Spleen (tissue), 11 donors: ENCODE measurements at regions not wholly inside any gene's neighbourhood (a gene's known extent, or its start where the extent isn't known, plus 50 kb on each side); places are given as distances from the start of the nearest gene placed in this dataset.
A peak's percentile ranks its signal among the peaks of the same experiment; 100 is the strongest.

Source experiments
- DNase-seq: peaks from one replicate; pipeline ENCODE4 v3.0.0-alpha.2; 2020
- H3K27ac ChIP-seq, 8 donors: fragments of 200-600 bp; sonication (generic) in 7 of 8; 1 replicate in 4 of 8; 2 replicates in 4 of 8; pipeline versions ENCODE4 v1.5.0 to v1.8.0; 2016 to 2021; ENCODE audit warnings: inconsistent platforms in 4 of 8, mild to moderate bottlenecking in 4 of 8, moderate library complexity in 1 of 8
- H3K27me3 ChIP-seq, 7 donors: fragments of 200-600 bp; sonication (generic) in 6 of 7; replicated peaks in 1 of 7; 1 replicate in 4 of 7; 2 replicates in 3 of 7; pipeline versions ENCODE4 v1.5.0 to v1.8.0; 2016 to 2021; ENCODE audit warnings: inconsistent platforms in 3 of 7, mild to moderate bottlenecking in 1 of 7
- H3K36me3 ChIP-seq, 6 donors: fragments of 200-600 bp; sonication (generic) in 5 of 6; 1 replicate in 4 of 6; 2 replicates in 2 of 6; pipeline versions ENCODE4 v1.5.0 to v1.8.0; 2016 to 2021; ENCODE audit warnings: inconsistent platforms in 2 of 6
- H3K4me1 ChIP-seq, 6 donors: fragments of 200-600 bp; sonication (generic) in 5 of 6; 1 replicate in 3 of 6; 2 replicates in 3 of 6; pipeline versions ENCODE4 v1.5.0 to v1.8.0; 2016 to 2021; ENCODE audit warnings: inconsistent platforms in 3 of 6
- H3K4me3 ChIP-seq, 8 donors: fragments of 200-600 bp; sonication (generic) in 7 of 8; 1 replicate in 4 of 8; 2 replicates in 4 of 8; pipeline versions ENCODE4 v1.5.0 to v1.8.0; 2016 to 2021; ENCODE audit warnings: inconsistent platforms in 4 of 8, mild to moderate bottlenecking in 4 of 8, moderate library complexity in 2 of 8
- H3K9me3 ChIP-seq, 8 donors: fragments of 200-600 bp; sonication (generic) in 7 of 8; 1 replicate in 4 of 8; 2 replicates in 4 of 8; pipeline versions ENCODE4 v1.5.0 to v1.8.0; 2016 to 2021; ENCODE audit warnings: inconsistent platforms in 4 of 8
- POLR2A ChIP-seq, 3 donors: fragments of 450-650 bp; IDR thresholded peaks; one replicate each; pipeline ENCODE4 v1.5.1; 2017; ENCODE audit warnings: antibody characterized with exemption in 3 of 3, mild to moderate bottlenecking in 1 of 3
- POLR2AphosphoS5 ChIP-seq, 3 donors: sonication (generic); formaldehyde crosslinking; IDR thresholded peaks; one replicate each; pipeline ENCODE4 v1.5.1; 2017; ENCODE audit warnings: antibody characterized with exemption in 3 of 3
- WGBS, 5 donors: extraction: QIAGEN DNeasy Blood & Tissue Kit in 3 of 5; methylation state at CpG; one replicate each; pipeline versions ENCODE4 v1.1.5 to v1.1.7; 2013 to 2018; 5-methylcytosine and 5-hydroxymethylcytosine counted together
- intact Hi-C: fragments of 100-400 bp; cut with DNase I; formaldehyde crosslinking; loops from one replicate; pipeline ENCODE4 v1.15.0; 2023; ENCODE audit warnings: low total_unique reads
- TF ChIP-seq, protein P1 (sequence below), 11 experiments: fragments of 200-600 bp in 7 of 11; fragments of 450-650 bp in 4 of 11; sonication (generic) in 4 of 11; IDR thresholded peaks in 8 of 11; conservative IDR thresholded peaks in 3 of 11; 1 replicate in 7 of 11; 2 replicates in 4 of 11; pipeline versions ENCODE4 v1.4.0 to v1.8.0; 2016 to 2021; ENCODE audit warnings: antibody characterized with exemption in 11 of 11, inconsistent platforms in 4 of 11, mild to moderate bottlenecking in 1 of 11
- donor health status: healthy with polysubstance abuse.
- donor health status: DM: no; HTN: no; CAD: no; lungs with moderate emphysema.
- donor health status: DM: no; HTN: no; CAD: no.
- donor health status: Bipolar disorder and iron deficiency.
- donor health status: healthy.
- donor health status: DM: no; HTN: no; CAD: no.
- donor health status: DM: yes; HTN: yes; CAD: no.

DNA sequence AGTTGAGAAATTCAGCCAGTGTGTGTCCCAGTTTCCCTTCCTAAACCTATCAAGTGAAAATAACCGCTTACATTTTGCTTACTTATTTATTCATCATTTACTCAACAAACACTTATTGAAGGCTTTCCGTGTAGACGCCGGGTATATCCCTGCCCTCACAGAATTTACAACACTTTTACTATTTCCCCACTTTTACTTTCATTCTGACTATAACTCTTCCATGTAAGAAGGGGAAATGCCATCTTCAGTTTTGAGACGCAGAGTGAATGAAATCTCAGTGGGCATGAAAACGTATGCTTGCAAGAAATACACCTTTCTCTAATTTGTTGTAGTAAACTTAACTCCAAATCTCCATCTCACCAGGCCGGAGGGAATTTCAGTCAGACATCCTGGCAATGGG, 251.0 kb upstream of the CHAC2 start:
- 63 to 85% (median 76%) methylated on average over 7 of the region's 7 CpGs for WGBS, 5 donors
- no peak overlapping the region for H3K4me3 ChIP-seq
- H3K27me3 ChIP-seq: no peaks in the 10 kb centered on the region
- H3K36me3 ChIP-seq: no peaks in the 10 kb centered on the region
- no peaks in the 10 kb centered on the region for H3K9me3 ChIP-seq
- H3K27ac ChIP-seq: no peak overlapping the region
- intact Hi-C loops: no loop called here
- H3K4me1 ChIP-seq: peaks cover 0 to 6% (median 0%) of the 10 kb centered on the region in 6 donors
- DNase-seq: no peak
- TF ChIP-seq POLR2AphosphoS5 (IDR thresholded peaks at IDR 0.05) (no peak), POLR2A (IDR thresholded peaks at IDR 0.05) (no peak)
- TF ChIP-seq, protein P1, sequence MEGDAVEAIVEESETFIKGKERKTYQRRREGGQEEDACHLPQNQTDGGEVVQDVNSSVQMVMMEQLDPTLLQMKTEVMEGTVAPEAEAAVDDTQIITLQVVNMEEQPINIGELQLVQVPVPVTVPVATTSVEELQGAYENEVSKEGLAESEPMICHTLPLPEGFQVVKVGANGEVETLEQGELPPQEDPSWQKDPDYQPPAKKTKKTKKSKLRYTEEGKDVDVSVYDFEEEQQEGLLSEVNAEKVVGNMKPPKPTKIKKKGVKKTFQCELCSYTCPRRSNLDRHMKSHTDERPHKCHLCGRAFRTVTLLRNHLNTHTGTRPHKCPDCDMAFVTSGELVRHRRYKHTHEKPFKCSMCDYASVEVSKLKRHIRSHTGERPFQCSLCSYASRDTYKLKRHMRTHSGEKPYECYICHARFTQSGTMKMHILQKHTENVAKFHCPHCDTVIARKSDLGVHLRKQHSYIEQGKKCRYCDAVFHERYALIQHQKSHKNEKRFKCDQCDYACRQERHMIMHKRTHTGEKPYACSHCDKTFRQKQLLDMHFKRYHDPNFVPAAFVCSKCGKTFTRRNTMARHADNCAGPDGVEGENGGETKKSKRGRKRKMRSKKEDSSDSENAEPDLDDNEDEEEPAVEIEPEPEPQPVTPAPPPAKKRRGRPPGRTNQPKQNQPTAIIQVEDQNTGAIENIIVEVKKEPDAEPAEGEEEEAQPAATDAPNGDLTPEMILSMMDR (IDR thresholded peaks at IDR 0.05 in 8 of 11, conservative IDR thresholded peaks at IDR 0.05 in 3 of 11): no peak

- no peak for DNase-seq
- intact Hi-C loops: no loop called here
Observed at GRCh38 chr2:53515435-53516332, 251.9 kb upstream of the CHAC2 start.

DNA sequence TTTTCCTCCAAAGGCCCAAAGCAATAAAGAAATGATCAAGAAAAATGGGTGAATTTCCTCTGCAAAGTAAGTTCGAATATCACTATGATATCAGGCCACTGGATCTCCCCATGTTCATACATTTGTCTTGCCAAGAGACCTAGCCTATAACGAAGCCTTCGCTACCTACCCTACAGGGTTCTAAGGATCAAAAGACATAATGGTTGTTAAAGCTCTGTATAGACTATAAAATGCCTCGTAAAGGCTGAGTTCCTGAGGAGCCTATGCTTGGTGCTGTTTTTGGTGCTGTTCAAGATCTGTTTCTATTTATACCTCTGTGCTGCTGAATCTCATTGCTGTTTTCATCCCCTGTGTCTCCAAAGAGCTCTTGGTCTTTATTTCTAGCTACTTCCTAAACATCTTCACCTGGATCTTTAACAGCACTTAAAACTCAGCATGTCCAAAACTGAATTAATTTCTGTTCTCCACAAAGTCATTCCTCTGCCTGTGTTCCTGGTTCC, 254.4 kb upstream of the CHAC2 start:
- H3K27ac ChIP-seq: no peak overlapping the region
- WGBS, 5 donors: 80 to 89% (median 85%) methylated on average over 4 of the region's 4 CpGs
- no peaks in the 10 kb centered on the region for H3K36me3 ChIP-seq
- H3K27me3 ChIP-seq: no peaks in the 10 kb centered on the region
- no peak overlapping the region for H3K4me3 ChIP-seq
- TF ChIP-seq, protein P1 (IDR thresholded peaks at IDR 0.05 in 8 of 11, conservative IDR thresholded peaks at IDR 0.05 in 3 of 11): no peak
- no peak for TF ChIP-seq POLR2A (IDR thresholded peaks at IDR 0.05)
- TF ChIP-seq POLR2AphosphoS5 (IDR thresholded peaks at IDR 0.05): no peak
- DNase-seq: no peak
- peaks cover 0 to 6% (median 0%) of the 10 kb centered on the region in 6 donors for H3K4me1 ChIP-seq
- intact Hi-C loops: no loop called here
- no peaks in the 10 kb centered on the region for H3K9me3 ChIP-seq

More at GRCh38 chr2:53515435-53516332, 251.9 kb upstream of the CHAC2 start:
- Histone ChIP-seq H3K9me3 (no peaks in the 10 kb centered on the region), H3K27me3 (no peaks in the 10 kb centered on the region), H3K36me3 (no peaks in the 10 kb centered on the region), H3K27ac (peak overlapping the region in 7 of 8 donors; percentile 45 to 74 (median 62)), H3K4me1 (peaks cover 0 to 6% (median 0%) of the 10 kb centered on the region in 6 donors), H3K4me3 (no peak overlapping the region)
- TF ChIP-seq POLR2AphosphoS5 (IDR thresholded peaks at IDR 0.05): no peak
- TF ChIP-seq, protein P1 (IDR thresholded peaks at IDR 0.05 in 8 of 11, conservative IDR thresholded peaks at IDR 0.05 in 3 of 11): no peak
- 66 to 80% (median 73%) methylated on average over 6 of the region's 6 CpGs for WGBS, 5 donors
